AG04449 (cell line): ENCODE measurements at regions not wholly inside any gene's neighbourhood (a gene's known extent, or its start where the extent isn't known, plus 50 kb on each side); places are given as distances from the start of the nearest gene placed in this dataset.
"Not testable (repeated sequence)": the region's sequence is repeated elsewhere in the genome, so short reads cannot be mapped to it uniquely, and the experiment has no call there.

Experiments
- CTCF ChIA-PET: fragments of 350-600 bp; formaldehyde crosslinking; extraction: SDS; loops from one replicate; lab custom pipeline; 2021; ENCODE audit warnings: antibody characterized with exemption; lab: Yijun Ruan, JAX
- POLR2A ChIA-PET: fragments of 400-600, 350-600 bp; formaldehyde crosslinking; extraction: SDS; loops from one replicate; lab custom pipeline; 2020; ENCODE audit warnings: antibody characterized with exemption, inconsistent platforms; lab: Yijun Ruan, JAX
- DNase-seq: peaks from one replicate; pipeline ENCODE4 v3.0.0-alpha.2; 2010; ENCODE audit warnings: low read depth, low spot score
- H3K4me3 ChIP-seq: 2 replicates; pipeline ENCODE4 v1.5.1; 2011; ENCODE audit warnings: low read depth, mild to moderate bottlenecking, control low read depth, low read length
- TF ChIP-seq, protein P1 (sequence below): IDR thresholded peaks from one replicate; pipeline ENCODE4 v1.5.1; 2011; ENCODE audit warnings: mild to moderate bottlenecking, moderate library complexity, low read length, control low read depth, inconsistent platforms; ENCODE audit not compliant: insufficient read depth; ENCODE audit errors: missing control alignments

DNA sequence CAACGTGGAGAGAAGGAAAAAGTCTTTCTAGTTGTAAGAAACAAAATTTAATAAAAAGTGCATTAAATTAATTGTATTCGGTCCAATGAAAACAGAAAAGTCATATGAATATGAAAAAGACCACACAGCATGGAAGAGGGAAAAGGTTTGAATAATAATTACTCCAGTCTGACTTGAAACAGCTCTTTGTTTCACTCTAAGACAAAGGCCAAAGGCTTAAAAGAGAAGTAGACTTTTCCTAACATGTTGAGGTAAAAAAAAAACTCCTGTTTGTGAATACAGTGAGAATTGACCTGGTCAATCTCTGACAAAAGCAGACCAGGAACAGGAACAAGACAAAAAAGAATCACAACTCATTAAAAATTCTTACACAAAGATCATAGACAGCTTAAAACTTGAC is 429.8 kb downstream of the TOX3 start:
- ChIA-PET CTCF (no interaction called here), POLR2A (no interaction called here)
- no peak for DNase-seq
- TF ChIP-seq, protein P1, sequence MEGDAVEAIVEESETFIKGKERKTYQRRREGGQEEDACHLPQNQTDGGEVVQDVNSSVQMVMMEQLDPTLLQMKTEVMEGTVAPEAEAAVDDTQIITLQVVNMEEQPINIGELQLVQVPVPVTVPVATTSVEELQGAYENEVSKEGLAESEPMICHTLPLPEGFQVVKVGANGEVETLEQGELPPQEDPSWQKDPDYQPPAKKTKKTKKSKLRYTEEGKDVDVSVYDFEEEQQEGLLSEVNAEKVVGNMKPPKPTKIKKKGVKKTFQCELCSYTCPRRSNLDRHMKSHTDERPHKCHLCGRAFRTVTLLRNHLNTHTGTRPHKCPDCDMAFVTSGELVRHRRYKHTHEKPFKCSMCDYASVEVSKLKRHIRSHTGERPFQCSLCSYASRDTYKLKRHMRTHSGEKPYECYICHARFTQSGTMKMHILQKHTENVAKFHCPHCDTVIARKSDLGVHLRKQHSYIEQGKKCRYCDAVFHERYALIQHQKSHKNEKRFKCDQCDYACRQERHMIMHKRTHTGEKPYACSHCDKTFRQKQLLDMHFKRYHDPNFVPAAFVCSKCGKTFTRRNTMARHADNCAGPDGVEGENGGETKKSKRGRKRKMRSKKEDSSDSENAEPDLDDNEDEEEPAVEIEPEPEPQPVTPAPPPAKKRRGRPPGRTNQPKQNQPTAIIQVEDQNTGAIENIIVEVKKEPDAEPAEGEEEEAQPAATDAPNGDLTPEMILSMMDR, result no peak
- H3K4me3 ChIP-seq, result no peak overlapping the region

DNA sequence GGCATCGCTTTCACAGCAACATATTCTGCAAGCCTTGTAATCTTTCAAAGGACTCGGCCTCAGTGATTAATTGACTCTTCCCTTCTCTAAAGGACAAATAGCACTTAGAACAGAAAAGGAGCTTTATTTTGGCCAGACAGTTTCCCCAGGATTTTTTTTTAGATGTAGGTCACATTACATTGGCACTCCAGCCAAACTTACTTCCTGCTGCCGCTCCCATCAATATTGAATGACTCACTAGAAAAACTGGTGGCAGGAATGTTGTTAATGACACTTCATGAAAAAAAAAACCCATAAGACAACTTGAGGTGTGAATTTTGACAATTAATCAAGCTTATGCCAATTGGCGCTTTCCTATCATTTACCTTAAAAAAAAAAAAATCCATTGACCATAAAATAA is 432.6 kb downstream of the TOX3 start:
- H3K4me3 ChIP-seq, result no peak overlapping the region
- DNase-seq, result no peak
- TF ChIP-seq, protein P1, result no peak
- CTCF ChIA-PET, result no interaction called here
- POLR2A ChIA-PET, result no interaction called here

DNA sequence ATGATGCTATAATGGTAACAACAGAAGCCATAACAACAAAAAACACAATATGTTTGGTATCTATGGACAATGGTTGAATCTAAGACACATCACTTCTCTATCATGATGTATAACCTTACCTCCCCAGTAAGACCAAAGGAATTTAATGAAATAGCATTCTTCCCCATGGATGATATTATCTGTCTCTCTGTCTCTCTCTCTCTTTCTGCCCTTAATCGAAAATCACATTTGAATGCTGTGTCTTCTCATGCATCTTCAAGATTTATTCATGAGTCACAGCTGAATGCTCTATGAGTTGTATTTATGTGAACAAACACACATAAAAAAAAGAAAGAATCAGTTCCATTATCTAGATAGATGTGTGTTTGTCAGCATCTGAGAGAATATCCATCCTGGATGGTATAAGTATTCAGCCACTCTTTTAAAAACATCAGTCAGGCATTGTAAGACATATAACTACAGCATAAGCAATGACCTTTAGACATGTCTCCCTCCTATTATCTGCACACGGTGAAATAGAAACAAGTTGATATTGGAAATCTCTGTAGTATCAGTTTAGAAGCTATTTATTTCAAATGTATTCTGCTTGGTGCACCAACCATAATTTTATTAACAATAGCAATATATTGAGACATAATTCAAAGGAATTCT is 433.3 kb downstream of the TOX3 start:
- TF ChIP-seq, protein P1, result no peak
- no peak for DNase-seq
- ChIA-PET POLR2A (no interaction called here), CTCF (no interaction called here)
- H3K4me3 ChIP-seq, result no peak overlapping the region

DNA sequence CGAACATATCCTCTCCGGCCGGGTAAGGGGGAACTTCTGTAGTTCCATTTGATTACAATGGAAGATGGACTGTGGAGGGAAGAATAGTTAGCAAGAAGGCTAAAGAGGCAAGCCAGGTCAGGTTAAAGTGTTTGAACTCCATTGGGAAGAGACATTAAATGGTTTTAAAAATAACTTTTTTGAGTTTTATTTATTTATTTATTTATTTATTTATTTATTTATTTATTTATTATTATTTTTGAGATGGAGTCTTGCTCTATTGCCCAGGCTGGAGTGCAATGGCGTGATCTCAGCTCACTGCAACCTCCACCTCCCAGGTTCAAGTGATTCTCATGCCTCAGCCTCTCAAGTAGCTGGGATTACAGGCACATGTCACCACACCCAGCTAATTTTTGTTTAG is 441.9 kb downstream of the TOX3 start:
- DNase-seq, H3K4me3 ChIP-seq, POLR2A ChIA-PET, CTCF ChIA-PET: not testable (repeated sequence)

DNA sequence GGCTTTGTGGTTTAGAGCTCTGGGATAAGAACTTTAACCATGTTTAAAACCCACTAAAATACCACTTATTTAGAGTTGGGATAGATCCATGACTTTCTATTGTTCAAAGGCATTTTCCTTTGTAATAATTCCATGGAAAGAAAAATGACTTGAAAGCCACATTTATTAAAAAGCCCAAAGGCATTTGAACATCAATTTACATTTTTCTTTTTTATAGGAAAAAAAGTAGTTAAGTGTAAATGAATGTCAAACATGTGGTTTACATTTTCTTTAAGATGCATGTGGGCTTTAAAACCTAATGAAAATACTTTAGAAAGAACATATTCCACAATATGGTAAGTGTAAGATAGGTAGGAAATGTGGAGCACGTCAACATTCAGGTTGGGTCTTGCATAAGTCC is 443.2 kb downstream of the TOX3 start:
- no peak for DNase-seq
- POLR2A ChIA-PET, result no interaction called here
- TF ChIP-seq, protein P1, result no peak
- CTCF ChIA-PET, result no interaction called here
- no peak overlapping the region for H3K4me3 ChIP-seq

DNA sequence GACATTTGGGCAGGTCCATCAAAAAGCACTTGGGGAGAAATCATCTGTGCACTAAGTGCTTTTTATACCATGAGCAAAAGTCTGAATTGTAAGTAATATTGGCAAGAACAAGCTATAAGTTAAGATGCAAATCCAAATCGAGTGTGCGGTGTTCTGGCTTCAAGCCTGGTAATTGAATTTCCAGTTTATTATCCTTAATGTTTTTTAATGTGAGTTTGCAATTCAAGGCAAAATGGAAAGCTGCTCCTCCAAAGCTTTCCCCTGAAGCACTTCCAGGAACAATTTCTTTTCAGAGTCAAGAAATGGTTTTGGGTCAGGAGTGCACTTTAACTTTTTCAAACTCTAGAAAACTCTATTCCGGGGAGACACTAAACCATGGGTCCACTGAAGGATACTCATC is 445.7 kb downstream of the TOX3 start:
- TF ChIP-seq, protein P1, result no peak
- CTCF ChIA-PET, result no interaction called here
- H3K4me3 ChIP-seq, result no peak overlapping the region
- no peak for DNase-seq
- POLR2A ChIA-PET, result no interaction called here

DNA sequence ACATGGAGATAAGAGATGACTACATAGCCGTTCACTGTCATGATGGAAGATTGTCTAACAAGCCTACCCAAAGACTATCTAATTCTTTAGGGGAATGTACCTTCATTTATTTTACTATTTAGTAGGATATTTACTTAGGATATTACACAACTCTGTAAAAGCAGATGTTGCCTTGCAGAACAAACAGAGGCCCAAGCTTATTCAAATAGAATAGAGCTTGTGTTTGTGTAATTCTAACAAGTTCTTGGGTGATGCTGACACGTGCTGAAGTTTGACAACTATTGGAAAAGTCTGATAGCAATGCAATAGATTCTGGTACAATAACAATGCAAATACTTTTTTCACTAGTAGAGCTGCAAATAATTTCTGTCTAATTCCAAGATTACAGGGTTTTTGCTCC is 447.6 kb downstream of the TOX3 start:
- H3K4me3 ChIP-seq, result no peak overlapping the region
- ChIA-PET CTCF (no interaction called here), POLR2A (no interaction called here)
- TF ChIP-seq, protein P1, result no peak
- no peak for DNase-seq
